HEK293 (cell line): ENCODE measurements at regions not wholly inside any gene's neighbourhood (a gene's known extent, or its start where the extent isn't known, plus 50 kb on each side); places are given as distances from the start of the nearest gene placed in this dataset.

Experiments
- CTCF ChIA-PET: fragments of 350-600 bp; formaldehyde crosslinking; extraction: SDS; loops from one replicate; lab custom pipeline; 2021; ENCODE audit warnings: antibody characterized with exemption; lab: Yijun Ruan, JAX
- POLR2A ChIA-PET: fragments of 300-600 bp; formaldehyde crosslinking; extraction: SDS; loops from one replicate; lab custom pipeline; 2020; ENCODE audit warnings: antibody characterized with exemption, inconsistent platforms; lab: Yijun Ruan, JAX
- H3K27ac ChIP-seq: fragments of 200-500 bp; sonication (Bioruptor generic); 2 replicates; pipeline ENCODE4 v1.5.1; 2014; ENCODE audit warnings: low read depth, low read length, control low read depth, inconsistent platforms; ENCODE audit errors: extremely low read depth
- H3K36me3 ChIP-seq, 2 experiments: fragments of 200-500 bp in 1 of 2; sonication (Bioruptor generic) in 1 of 2; 1 replicate in 1 of 2; 2 replicates in 1 of 2; pipeline ENCODE4 v1.5.1; 2014 to 2017; ENCODE audit warnings: inconsistent platforms in 2 of 2, low read length in 2 of 2; ENCODE audit not compliant: control insufficient read depth in 2 of 2, insufficient read depth in 1 of 2
- H3K4me1 ChIP-seq: fragments of 200-500 bp; sonication (Bioruptor generic); 2 replicates; pipeline ENCODE4 v1.5.1; 2014; ENCODE audit warnings: mild to moderate bottlenecking, low read length, inconsistent platforms; ENCODE audit not compliant: control insufficient read depth, insufficient read depth
- H3K4me3 ChIP-seq: 2 replicates; pipeline ENCODE4 v1.5.1; 2011; ENCODE audit warnings: low read depth, mild to moderate bottlenecking, control low read depth, low read length, moderate library complexity
- H3K9me3 ChIP-seq: fragments of 200-500 bp; sonication (Bioruptor generic); 2 replicates; pipeline ENCODE4 v1.5.1; 2014; ENCODE audit warnings: low read depth, low read length, inconsistent platforms; ENCODE audit not compliant: control insufficient read depth, insufficient read depth
- CTCF ChIP-seq: fragments of 450-650 bp; formaldehyde crosslinking; IDR thresholded peaks from 2 replicates; pipeline ENCODE4 v1.5.1; 2016; ENCODE audit warnings: missing biosample characterization, missing genetic modification characterization
- IKZF3 ChIP-seq: fragments of 450-650 bp; IDR thresholded peaks from 2 replicates; pipeline ENCODE4 v1.5.0; 2018; ENCODE audit warnings: missing biosample characterization, mild to moderate bottlenecking, missing genetic modification characterization, moderate library complexity
- KLF1 ChIP-seq: fragments of 450-650 bp; formaldehyde crosslinking; IDR thresholded peaks from 2 replicates; pipeline ENCODE4 v1.5.1; 2016; ENCODE audit warnings: missing biosample characterization, missing genetic modification characterization
- MZF1 ChIP-seq: fragments of 450-650 bp; formaldehyde crosslinking; IDR thresholded peaks from 2 replicates; pipeline ENCODE4 v1.5.1; 2017; ENCODE audit warnings: missing biosample characterization, missing genetic modification characterization, borderline replicate concordance
- SCRT2 ChIP-seq: fragments of 450-650 bp; formaldehyde crosslinking; IDR thresholded peaks from 2 replicates; pipeline ENCODE4 v1.5.1; 2016; ENCODE audit warnings: missing biosample characterization, missing genetic modification characterization
- TSHZ1 ChIP-seq: fragments of 450-650 bp; formaldehyde crosslinking; IDR thresholded peaks from 2 replicates; pipeline ENCODE4 v1.5.1; 2016; ENCODE audit warnings: missing biosample characterization, missing genetic modification characterization, borderline replicate concordance
- ZBTB20 ChIP-seq: fragments of 450-650 bp; formaldehyde crosslinking; IDR thresholded peaks from 2 replicates; pipeline ENCODE4 v1.5.1; 2016; ENCODE audit warnings: missing biosample characterization, missing genetic modification characterization
- ZIC2 ChIP-seq: fragments of 450-650 bp; formaldehyde crosslinking; IDR thresholded peaks from 2 replicates; pipeline ENCODE4 v1.5.1; 2016; ENCODE audit warnings: missing biosample characterization, missing genetic modification characterization
- ZNF10 ChIP-seq: fragments of 450-650 bp; formaldehyde crosslinking; IDR thresholded peaks from 2 replicates; pipeline ENCODE4 v1.5.1; 2017; ENCODE audit warnings: missing biosample characterization, missing genetic modification characterization
- ZNF175 ChIP-seq: fragments of 450-650 bp; formaldehyde crosslinking; IDR thresholded peaks from 2 replicates; pipeline ENCODE4 v1.5.1; 2016; ENCODE audit warnings: missing biosample characterization, missing genetic modification characterization
- ZNF221 ChIP-seq: fragments of 450-650 bp; formaldehyde crosslinking; IDR thresholded peaks from 2 replicates; pipeline ENCODE4 v1.5.1; 2017; ENCODE audit warnings: missing biosample characterization, missing genetic modification characterization, borderline replicate concordance
- ZNF24 ChIP-seq: fragments of 450-650 bp; formaldehyde crosslinking; IDR thresholded peaks from 2 replicates; pipeline ENCODE4 v1.5.1; 2016; ENCODE audit warnings: missing biosample characterization, missing genetic modification characterization
- ZNF366 ChIP-seq: fragments of 450-650 bp; formaldehyde crosslinking; conservative IDR thresholded peaks from 2 replicates; pipeline ENCODE4 v1.5.1; 2016; ENCODE audit warnings: missing biosample characterization, missing genetic modification characterization
- ZNF404 ChIP-seq: fragments of 450-650 bp; formaldehyde crosslinking; IDR thresholded peaks from 2 replicates; pipeline ENCODE4 v1.5.1; 2017; ENCODE audit warnings: missing biosample characterization, missing genetic modification characterization
- ZNF488 ChIP-seq: fragments of 450-650 bp; formaldehyde crosslinking; IDR thresholded peaks from 2 replicates; pipeline ENCODE4 v1.5.1; 2016; ENCODE audit warnings: missing biosample characterization, missing genetic modification characterization
- ZNF518A ChIP-seq: fragments of 450-650 bp; formaldehyde crosslinking; conservative IDR thresholded peaks from 2 replicates; pipeline ENCODE4 v1.5.1; 2016; ENCODE audit warnings: low read depth, missing biosample characterization, missing genetic modification characterization
- ZNF530 ChIP-seq: fragments of 450-650 bp; formaldehyde crosslinking; IDR thresholded peaks from 2 replicates; pipeline ENCODE4 v1.5.1; 2016; ENCODE audit warnings: low read depth, missing biosample characterization, missing genetic modification characterization
- ZNF585B ChIP-seq: fragments of 450-650 bp; formaldehyde crosslinking; IDR thresholded peaks from 2 replicates; pipeline ENCODE4 v1.5.1; 2016; ENCODE audit warnings: missing biosample characterization, missing genetic modification characterization
- ZNF596 ChIP-seq: fragments of 450-650 bp; IDR thresholded peaks from 2 replicates; pipeline ENCODE4 v1.5.0; 2018; ENCODE audit warnings: missing biosample characterization, mild to moderate bottlenecking, missing genetic modification characterization, moderate library complexity
- ZNF707 ChIP-seq: fragments of 450-650 bp; formaldehyde crosslinking; IDR thresholded peaks from 2 replicates; pipeline ENCODE4 v1.5.1; 2016; ENCODE audit warnings: missing biosample characterization, missing genetic modification characterization
- ZNF76 ChIP-seq: fragments of 450-650 bp; formaldehyde crosslinking; IDR thresholded peaks from 2 replicates; pipeline ENCODE4; 2016; ENCODE audit warnings: low read depth, missing biosample characterization, missing genetic modification characterization, borderline replicate concordance
- ZNF792 ChIP-seq: fragments of 450-650 bp; formaldehyde crosslinking; IDR thresholded peaks from 2 replicates; pipeline ENCODE4 v1.5.1; 2016; ENCODE audit warnings: missing biosample characterization, missing genetic modification characterization
- ZSCAN18 ChIP-seq: fragments of 450-650 bp; formaldehyde crosslinking; IDR thresholded peaks from 2 replicates; pipeline ENCODE4 v1.5.1; 2016; ENCODE audit warnings: missing biosample characterization, missing genetic modification characterization

GRCh38 chr11:109796253-109796652, 296.9 kb upstream of the ZC3H12C start:
- no peaks in the 10 kb centered on the region for H3K4me1 ChIP-seq
- no peak overlapping the region for H3K4me3 ChIP-seq
- H3K9me3 ChIP-seq: no peaks in the 10 kb centered on the region
- H3K36me3 ChIP-seq: no peaks in the 10 kb centered on the region
- ChIA-PET POLR2A (no interaction called here), CTCF (interaction anchor here (0.8 kb wide), 1 partner anchor 9 kb away, joined by 3 read pairs; no protein-coding TSS in a partner anchor)
- no peak overlapping the region for H3K27ac ChIP-seq
- TF ChIP-seq IKZF3 (tag by site-specific recombination) (no peak), ZNF221 (tag by site-specific recombination) (no peak), ZBTB20 (tag by site-specific recombination) (no peak), ZNF366 (no peak), ZNF10 (no peak), ZNF530 (tag by site-specific recombination) (no peak), ZNF585B (tag by site-specific recombination) (no peak), ZNF518A (no peak), ZNF792 (no peak), ZNF404 (tag by site-specific recombination) (no peak), ZNF596 (tag by site-specific recombination) (no peak), ZIC2 (tag by site-specific recombination) (no peak), ZSCAN18 (tag by site-specific recombination) (no peak), ZNF488 (tag by site-specific recombination) (no peak)

- no peaks in the 10 kb centered on the region for H3K9me3 ChIP-seq
- no peak overlapping the region for H3K4me3 ChIP-seq
- POLR2A ChIA-PET: no interaction called here
- no peaks in the 10 kb centered on the region for H3K4me1 ChIP-seq
- H3K36me3 ChIP-seq: no peaks in the 10 kb centered on the region
- CTCF ChIA-PET: no interaction called here
- H3K27ac ChIP-seq: no peak overlapping the region
- TF ChIP-seq ZNF175 (no peak), TSHZ1 (no peak), MZF1 (tag by site-specific recombination) (no peak), ZNF24 (tag by site-specific recombination) (no peak), ZNF707 (tag by site-specific recombination) (no peak), CTCF (tag by site-specific recombination) (no peak), KLF1 (tag by site-specific recombination) (no peak), ZNF76 (no peak), SCRT2 (tag by site-specific recombination) (no peak), ZNF596 (tag by site-specific recombination) (no peak)
Observed at GRCh38 chr11:109798521-109798920, 294.7 kb upstream of the ZC3H12C start.
